ENCODE measurements at regions not wholly inside any gene's neighbourhood (a gene's known extent, or its start where the extent isn't known, plus 50 kb on each side); places are given as distances from the start of the nearest gene placed in this dataset.
A peak's percentile ranks its signal among the peaks of the same experiment; 100 is the strongest.

- DNase-seq (ENCODE audit: low read depth in 3 of 3, low spot score in 1 of 3), result no peak
Measured at GRCh38 chr13:50352720-50353480, 337.7 kb downstream of the KCNRG start.

GRCh38 chr13:50353651-50354415 lies 338.6 kb downstream of the KCNRG start:
- no peak for DNase-seq (ENCODE audit: low read depth in 3 of 3, low spot score in 1 of 3)

DNA sequence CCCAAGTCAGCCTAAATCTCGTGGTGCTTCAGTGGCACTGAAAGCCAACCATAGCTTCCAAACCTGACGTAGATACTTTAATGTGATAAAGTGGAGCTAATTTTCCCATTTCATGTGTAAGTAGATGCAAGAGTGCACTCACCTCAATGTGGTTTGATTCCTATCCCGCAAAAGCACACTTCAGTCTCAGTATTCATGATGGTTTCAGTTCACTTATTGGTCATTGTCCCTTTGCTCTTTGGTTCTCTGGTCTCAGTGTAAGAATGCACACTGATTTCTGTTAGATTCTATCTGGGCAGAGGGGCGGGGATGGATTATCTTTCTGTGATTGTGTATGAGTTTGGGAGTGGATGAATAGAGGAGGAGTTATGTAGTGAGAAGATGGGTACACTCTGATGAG lies 340.6 kb downstream of the KCNRG start:
- DNase-seq (ENCODE audit: low read depth in 3 of 3, low spot score in 1 of 3), result no peak

GRCh38 chr13:50357136-50357535 lies 341.9 kb downstream of the KCNRG start:
- no peak for DNase-seq (ENCODE audit: low read depth in 3 of 3, low spot score in 1 of 3)

GRCh38 chr13:50357586-50358118 lies 342.4 kb downstream of the KCNRG start:
- DNase-seq (ENCODE audit: low read depth in 3 of 3, low spot score in 1 of 3), result no peak

DNA sequence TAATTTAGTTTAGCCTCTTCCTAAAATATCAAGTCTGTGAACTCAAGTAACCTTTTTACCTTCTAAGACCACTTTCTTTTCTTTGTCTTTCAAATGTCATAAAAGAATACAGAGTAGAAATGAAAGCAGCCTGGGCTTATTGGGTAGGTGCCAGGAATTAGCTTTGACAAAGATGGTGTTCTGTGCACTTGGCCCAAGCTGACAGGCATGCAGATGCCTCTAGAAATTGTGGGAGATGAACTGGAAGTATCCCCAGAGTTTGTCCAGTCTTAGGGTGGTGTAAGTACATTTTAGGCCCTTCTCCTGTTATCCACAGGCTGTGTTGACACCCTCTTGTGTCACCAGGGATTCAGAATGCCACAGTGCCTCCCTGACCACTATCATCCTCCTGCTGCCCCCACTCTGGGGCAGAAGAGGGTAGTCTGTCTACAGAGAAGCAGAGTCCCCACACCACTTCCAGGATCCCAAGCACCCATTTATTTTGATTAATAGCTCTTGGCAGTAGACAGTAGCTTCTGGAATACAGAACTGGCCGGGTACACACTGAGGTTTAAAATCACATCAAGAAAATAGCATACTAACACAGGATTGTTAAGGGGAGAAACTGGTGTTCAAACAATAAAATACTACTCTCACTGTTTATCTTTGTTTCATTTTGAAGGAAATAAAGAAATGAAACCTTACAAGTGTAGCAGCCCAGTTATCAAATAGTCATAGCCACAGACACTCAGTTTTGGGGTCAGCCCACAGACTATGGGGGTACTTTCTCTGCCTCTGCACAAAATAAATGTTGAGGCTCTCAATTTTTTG lies 343.2 kb downstream of the KCNRG start:
- DNase-seq (ENCODE audit: low read depth in 3 of 3, low spot score in 1 of 3), result no peak

DNA sequence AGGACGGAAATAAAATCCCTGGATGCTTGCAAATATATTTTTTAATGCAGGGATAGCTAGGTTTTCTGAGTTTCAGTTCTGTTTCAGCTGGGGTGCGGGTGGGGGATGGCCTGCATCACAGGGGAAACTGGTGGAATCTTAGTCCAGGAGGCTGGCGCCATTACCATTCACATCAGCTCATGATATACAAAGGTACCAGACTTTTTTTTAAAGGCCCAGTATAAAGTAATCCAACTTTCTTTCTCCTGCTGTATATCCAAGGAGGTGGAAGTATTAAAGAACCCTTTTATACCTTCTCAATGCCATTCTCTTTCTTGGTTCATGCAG lies 343.8 kb downstream of the KCNRG start:
- no peak for DNase-seq (ENCODE audit: low read depth in 3 of 3, low spot score in 1 of 3)

- DNase-seq (ENCODE audit: low read depth in 3 of 3, low spot score in 1 of 3), result no peak
Measured at GRCh38 chr13:50359779-50360178, 344.5 kb downstream of the KCNRG start.

GRCh38 chr13:50360637-50361036 lies 345.4 kb downstream of the KCNRG start:
- DNase-seq (ENCODE audit: low read depth in 3 of 3, low spot score in 1 of 3), result no peak

DNA sequence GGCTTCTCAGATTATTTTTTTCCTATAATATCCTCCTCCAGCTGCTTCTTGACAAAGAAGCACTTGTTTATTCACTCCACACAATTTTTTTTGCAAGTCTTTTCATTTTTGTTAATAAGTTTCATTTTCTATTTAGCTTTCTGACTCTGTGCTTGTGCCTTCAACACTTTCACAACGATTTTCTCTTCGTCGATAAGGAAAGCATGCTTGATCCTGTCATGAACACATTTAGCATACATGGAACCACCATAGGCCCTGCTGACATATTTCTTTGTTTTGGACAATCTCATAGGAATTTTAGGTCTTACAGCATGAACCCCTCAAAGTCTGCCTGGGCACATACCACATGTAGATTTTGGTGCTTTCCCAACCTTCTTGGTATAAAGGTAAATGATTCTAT lies 346.0 kb downstream of the KCNRG start:
- no peak for DNase-seq (ENCODE audit: low read depth in 3 of 3, low spot score in 1 of 3)

DNA sequence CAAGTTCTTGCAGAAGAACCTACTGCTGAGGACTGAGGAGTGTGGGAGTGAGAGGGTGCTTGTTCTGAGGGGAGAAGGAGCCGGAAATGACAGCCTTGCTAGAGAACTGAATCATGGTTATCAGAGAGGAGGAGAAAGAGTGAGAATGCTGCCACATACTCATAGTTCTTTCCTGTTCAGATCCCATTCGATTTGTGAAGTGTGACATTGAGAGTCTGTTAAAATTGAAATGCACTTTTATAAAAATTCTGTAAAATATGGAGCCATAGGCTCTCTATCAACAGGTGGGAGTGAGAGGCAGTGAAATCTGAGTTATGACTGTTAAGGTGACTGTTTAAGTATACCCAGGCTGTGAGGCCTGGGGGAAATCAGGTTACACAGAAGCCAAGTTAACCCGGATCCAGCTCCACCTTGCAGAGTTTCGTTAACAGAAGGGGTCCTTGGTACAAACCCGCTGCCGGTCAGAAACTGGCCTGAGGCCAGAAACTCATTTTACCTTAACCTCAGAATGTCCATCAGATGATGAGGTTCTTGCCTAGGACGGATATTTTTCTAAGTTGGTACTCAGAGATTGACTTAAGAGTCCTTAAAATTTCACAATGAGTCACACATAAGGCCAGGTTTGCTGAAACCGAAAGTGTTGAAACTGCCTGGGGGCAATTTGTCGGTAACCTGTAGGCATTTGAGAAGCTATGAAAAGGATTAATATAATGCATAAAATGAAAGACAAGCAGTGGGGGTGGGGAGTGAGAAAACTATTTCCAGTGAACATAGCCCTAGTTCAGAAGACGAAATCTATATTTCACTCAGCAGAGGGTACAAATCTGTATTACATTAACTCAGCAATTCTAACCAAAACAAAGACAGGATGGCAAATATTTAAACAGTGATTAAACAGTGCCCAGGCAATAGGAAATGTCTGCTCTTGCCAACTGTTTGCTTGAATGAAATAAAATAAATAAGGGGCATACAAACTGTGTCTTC lies 350.5 kb downstream of the KCNRG start:
- peak in 1 of 3 donors; percentile 8 for DNase-seq (ENCODE audit: low read depth in 3 of 3, low spot score in 1 of 3)

GRCh38 chr13:50366488-50367174 lies 351.4 kb downstream of the KCNRG start:
- DNase-seq (ENCODE audit: low read depth in 3 of 3, low spot score in 1 of 3), result no peak

DNA sequence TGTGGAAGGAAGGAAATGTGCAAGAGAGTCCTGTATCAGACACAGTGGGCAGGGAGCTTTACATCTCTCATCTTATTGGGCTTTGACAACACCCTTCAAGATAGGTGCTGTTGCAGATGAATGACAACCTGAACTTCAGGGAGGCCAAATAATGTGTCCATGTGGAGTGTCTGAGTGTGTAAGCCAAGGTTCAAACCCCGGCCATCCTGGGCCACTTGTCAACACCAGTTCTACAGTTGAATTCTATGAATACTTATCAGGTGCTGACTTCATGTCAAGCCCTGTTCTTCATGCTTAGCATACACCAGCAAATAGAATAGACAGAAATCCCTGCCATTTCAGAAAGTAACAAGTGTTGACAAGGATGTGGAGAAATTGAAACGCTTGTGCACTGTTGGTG lies 354.4 kb downstream of the KCNRG start:
- no peak for DNase-seq (ENCODE audit: low read depth in 3 of 3, low spot score in 1 of 3)

GRCh38 chr13:50370303-50370950 lies 355.2 kb downstream of the KCNRG start:
- no peak for DNase-seq (ENCODE audit: low read depth in 3 of 3, low spot score in 1 of 3)

- DNase-seq (ENCODE audit: low read depth in 3 of 3, low spot score in 1 of 3), result no peak
Measured at GRCh38 chr13:50374517-50374916, 359.3 kb downstream of the KCNRG start.

- DNase-seq (ENCODE audit: low read depth in 3 of 3, low spot score in 1 of 3), result no peak
Measured at GRCh38 chr13:50375792-50376191, 360.5 kb downstream of the KCNRG start.

- no peak for DNase-seq (ENCODE audit: low read depth in 3 of 3, low spot score in 1 of 3)
Measured at GRCh38 chr13:50376895-50377575, 361.8 kb downstream of the KCNRG start.

DNA sequence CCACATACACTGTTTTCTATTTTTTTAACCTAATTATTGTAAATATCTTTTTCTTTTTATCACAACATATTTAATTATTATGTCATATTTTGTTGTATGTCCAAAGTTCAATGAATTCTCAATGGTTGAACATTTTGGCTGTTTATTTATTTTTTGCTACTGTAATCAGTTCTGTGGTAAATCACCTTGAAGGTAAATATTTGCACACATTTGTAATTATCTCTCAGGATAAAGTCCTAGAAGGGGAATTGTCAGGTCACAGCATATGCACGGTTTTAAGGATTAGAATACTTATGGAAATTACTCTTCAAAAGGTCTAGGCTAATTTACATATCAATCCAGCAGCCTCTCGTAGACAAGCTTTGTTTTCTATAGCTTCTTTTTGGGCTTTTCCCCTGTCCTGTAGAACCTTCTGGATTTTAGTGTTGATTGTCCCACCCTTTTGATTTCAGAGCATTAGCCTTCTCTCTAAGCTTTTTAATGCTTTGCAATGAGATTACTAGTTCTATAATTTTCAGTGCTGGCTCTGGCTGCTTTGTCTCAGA lies 362.6 kb downstream of the KCNRG start:
- DNase-seq (ENCODE audit: low read depth in 3 of 3, low spot score in 1 of 3), result no peak

Data from stimulated activated CD4-positive, alpha-beta T cell treated with anti-CD3 and anti-CD28 coated beads, TNF-alpha, amount 100 ng/mL, for 1 hour (primary cell).